ENCODE measurements at regions not wholly inside any gene's neighbourhood (a gene's known extent, or its start where the extent isn't known, plus 50 kb on each side); places are given as distances from the start of the nearest gene placed in this dataset.

GRCh38 chr1:103187673-103188072, 79.4 kb upstream of the COL11A1 start:
- Histone ChIP-seq H3K27me3 (ENCODE audit: insufficient read depth) (no peaks in the 10 kb centered on the region), H3K9me2 (ENCODE audit: insufficient read depth) (no peaks in the 10 kb centered on the region), H4K20me1 (replicated peaks; ENCODE audit: insufficient read depth) (no peaks in the 10 kb centered on the region), H3K4me1 (ENCODE audit: insufficient read depth) (no peaks in the 10 kb centered on the region), H3K27ac (ENCODE audit: low read depth) (no peak overlapping the region), H3K4me3 (no peak overlapping the region), H3K79me2 (replicated peaks; ENCODE audit: insufficient read depth) (no peaks in the 10 kb centered on the region), H3F3A (replicated peaks; ENCODE audit: low read depth) (no peaks in the 10 kb centered on the region), H3K4me2 (no peak overlapping the region), H3K36me3 (ENCODE audit: insufficient read depth) (no peaks in the 10 kb centered on the region), H2AFZ (no peak overlapping the region)
- ATAC-seq: no peak
- Mint-ChIP-seq H3K4me1 (no peaks in the 10 kb centered on the region), H3K36me3 (ENCODE audit: low read depth) (no peaks in the 10 kb centered on the region), H3K4me3 (no peak overlapping the region), H3K27me3 (ENCODE audit: insufficient read depth, low read depth, poor library complexity) (no peaks in the 10 kb centered on the region), H3K27ac (no peak overlapping the region), H3K9me3 (no peaks in the 10 kb centered on the region; the same call in 2 of the 3 replicates)
- DNase-seq (ENCODE audit: low spot score): no peak
- TF ChIP-seq, protein P1, sequence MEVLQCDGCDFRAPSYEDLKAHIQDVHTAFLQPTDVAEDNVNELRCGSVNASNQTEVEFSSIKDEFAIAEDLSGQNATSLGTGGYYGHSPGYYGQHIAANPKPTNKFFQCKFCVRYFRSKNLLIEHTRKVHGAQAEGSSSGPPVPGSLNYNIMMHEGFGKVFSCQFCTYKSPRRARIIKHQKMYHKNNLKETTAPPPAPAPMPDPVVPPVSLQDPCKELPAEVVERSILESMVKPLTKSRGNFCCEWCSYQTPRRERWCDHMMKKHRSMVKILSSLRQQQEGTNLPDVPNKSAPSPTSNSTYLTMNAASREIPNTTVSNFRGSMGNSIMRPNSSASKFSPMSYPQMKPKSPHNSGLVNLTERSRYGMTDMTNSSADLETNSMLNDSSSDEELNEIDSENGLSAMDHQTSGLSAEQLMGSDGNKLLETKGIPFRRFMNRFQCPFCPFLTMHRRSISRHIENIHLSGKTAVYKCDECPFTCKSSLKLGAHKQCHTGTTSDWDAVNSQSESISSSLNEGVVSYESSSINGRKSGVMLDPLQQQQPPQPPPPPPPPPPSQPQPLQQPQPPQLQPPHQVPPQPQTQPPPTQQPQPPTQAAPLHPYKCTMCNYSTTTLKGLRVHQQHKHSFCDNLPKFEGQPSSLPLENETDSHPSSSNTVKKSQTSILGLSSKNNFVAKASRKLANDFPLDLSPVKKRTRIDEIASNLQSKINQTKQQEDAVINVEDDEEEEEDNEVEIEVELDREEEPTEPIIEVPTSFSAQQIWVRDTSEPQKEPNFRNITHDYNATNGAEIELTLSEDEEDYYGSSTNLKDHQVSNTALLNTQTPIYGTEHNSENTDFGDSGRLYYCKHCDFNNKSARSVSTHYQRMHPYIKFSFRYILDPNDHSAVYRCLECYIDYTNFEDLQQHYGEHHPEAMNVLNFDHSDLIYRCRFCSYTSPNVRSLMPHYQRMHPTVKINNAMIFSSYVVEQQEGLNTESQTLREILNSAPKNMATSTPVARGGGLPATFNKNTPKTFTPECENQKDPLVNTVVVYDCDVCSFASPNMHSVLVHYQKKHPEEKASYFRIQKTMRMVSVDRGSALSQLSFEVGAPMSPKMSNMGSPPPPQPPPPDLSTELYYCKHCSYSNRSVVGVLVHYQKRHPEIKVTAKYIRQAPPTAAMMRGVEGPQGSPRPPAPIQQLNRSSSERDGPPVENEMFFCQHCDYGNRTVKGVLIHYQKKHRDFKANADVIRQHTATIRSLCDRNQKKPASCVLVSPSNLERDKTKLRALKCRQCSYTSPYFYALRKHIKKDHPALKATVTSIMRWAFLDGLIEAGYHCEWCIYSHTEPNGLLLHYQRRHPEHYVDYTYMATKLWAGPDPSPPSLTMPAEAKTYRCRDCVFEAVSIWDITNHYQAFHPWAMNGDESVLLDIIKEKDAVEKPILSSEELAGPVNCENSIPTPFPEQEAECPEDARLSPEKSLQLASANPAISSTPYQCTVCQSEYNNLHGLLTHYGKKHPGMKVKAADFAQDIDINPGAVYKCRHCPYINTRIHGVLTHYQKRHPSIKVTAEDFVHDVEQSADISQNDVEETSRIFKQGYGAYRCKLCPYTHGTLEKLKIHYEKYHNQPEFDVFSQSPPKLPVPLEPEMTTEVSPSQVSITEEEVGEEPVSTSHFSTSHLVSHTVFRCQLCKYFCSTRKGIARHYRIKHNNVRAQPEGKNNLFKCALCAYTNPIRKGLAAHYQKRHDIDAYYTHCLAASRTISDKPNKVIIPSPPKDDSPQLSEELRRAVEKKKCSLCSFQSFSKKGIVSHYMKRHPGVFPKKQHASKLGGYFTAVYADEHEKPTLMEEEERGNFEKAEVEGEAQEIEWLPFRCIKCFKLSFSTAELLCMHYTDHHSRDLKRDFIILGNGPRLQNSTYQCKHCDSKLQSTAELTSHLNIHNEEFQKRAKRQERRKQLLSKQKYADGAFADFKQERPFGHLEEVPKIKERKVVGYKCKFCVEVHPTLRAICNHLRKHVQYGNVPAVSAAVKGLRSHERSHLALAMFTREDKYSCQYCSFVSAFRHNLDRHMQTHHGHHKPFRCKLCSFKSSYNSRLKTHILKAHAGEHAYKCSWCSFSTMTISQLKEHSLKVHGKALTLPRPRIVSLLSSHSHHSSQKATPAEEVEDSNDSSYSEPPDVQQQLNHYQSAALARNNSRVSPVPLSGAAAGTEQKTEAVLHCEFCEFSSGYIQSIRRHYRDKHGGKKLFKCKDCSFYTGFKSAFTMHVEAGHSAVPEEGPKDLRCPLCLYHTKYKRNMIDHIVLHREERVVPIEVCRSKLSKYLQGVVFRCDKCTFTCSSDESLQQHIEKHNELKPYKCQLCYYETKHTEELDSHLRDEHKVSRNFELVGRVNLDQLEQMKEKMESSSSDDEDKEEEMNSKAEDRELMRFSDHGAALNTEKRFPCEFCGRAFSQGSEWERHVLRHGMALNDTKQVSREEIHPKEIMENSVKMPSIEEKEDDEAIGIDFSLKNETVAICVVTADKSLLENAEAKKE (CRISPR knock-in tag; IDR thresholded peaks at IDR 0.05): no peak
- TF ChIP-seq ETS1 (IDR thresholded peaks at IDR 0.05): no peak
- TF ChIP-seq POLR2AphosphoS5 (IDR thresholded peaks at IDR 0.05; ENCODE audit: low read depth): no peak
- TF ChIP-seq EZH2phosphoT487 (IDR thresholded peaks at IDR 0.05; ENCODE audit: unreplicated experiment): no peak

GRCh38 chr1:103180660-103181059, 72.3 kb upstream of the COL11A1 start:
- H4K20me1 ChIP-seq (replicated peaks; ENCODE audit: insufficient read depth): no peaks in the 10 kb centered on the region
- peaks cover 6% of the 10 kb centered on the region; the same call in 2 of the 3 replicates for H3K4me1 Mint-ChIP-seq
- no peak overlapping the region for H3K4me3 Mint-ChIP-seq
- H3K36me3 Mint-ChIP-seq (ENCODE audit: low read depth): no peaks in the 10 kb centered on the region
- H3F3A ChIP-seq (replicated peaks; ENCODE audit: low read depth): no peaks in the 10 kb centered on the region
- H2AFZ ChIP-seq: no peak overlapping the region
- H3K4me2 ChIP-seq: no peak overlapping the region
- H3K9me2 ChIP-seq (ENCODE audit: insufficient read depth): no peaks in the 10 kb centered on the region
- ATAC-seq (no peak), DNase-seq (ENCODE audit: low spot score) (no peak)
- no peak overlapping the region for H3K27ac Mint-ChIP-seq
- H3K36me3 ChIP-seq (ENCODE audit: insufficient read depth): no peaks in the 10 kb centered on the region
- no peaks in the 10 kb centered on the region for H3K27me3 ChIP-seq (ENCODE audit: insufficient read depth)
- no peaks in the 10 kb centered on the region for H3K27me3 Mint-ChIP-seq (ENCODE audit: insufficient read depth, low read depth, poor library complexity)
- H3K79me2 ChIP-seq (replicated peaks; ENCODE audit: insufficient read depth): no peaks in the 10 kb centered on the region
- TF ChIP-seq ETS1 (IDR thresholded peaks at IDR 0.05): no peak
- no peak for TF ChIP-seq REST (IDR thresholded peaks at IDR 0.05; ENCODE audit: unreplicated experiment)
- no peak for TF ChIP-seq ZNF114 (CRISPR knock-in tag; IDR thresholded peaks at IDR 0.05)
- TF ChIP-seq ZNF331 (CRISPR knock-in tag; IDR thresholded peaks at IDR 0.05; ENCODE audit: low read depth): no peak
- no peak for TF ChIP-seq STAT1 (IDR thresholded peaks at IDR 0.05; ENCODE audit: unreplicated experiment)
- no peak for TF ChIP-seq POLR2AphosphoS5 (IDR thresholded peaks at IDR 0.05; ENCODE audit: low read depth)
- no peak for TF ChIP-seq CREB1 (CRISPR knock-in tag; IDR thresholded peaks at IDR 0.05; ENCODE audit: low read depth)
- TF ChIP-seq EZH2phosphoT487 (IDR thresholded peaks at IDR 0.05; ENCODE audit: unreplicated experiment): no peak
- no peak for TF ChIP-seq EZH2 (IDR thresholded peaks at IDR 0.05; ENCODE audit: low read depth, unreplicated experiment)
- peaks cover 9% of the 10 kb centered on the region for H3K4me1 ChIP-seq (ENCODE audit: insufficient read depth)
- no peaks in the 10 kb centered on the region; the same call in 2 of the 3 replicates for H3K9me3 Mint-ChIP-seq
- no peak overlapping the region for H3K4me3 ChIP-seq
- no peak overlapping the region for H3K27ac ChIP-seq (ENCODE audit: low read depth)
